ENCODE measurements at regions not wholly inside any gene's neighbourhood (a gene's known extent, or its start where the extent isn't known, plus 50 kb on each side); places are given as distances from the start of the nearest gene placed in this dataset.

GRCh38 chr12:24415934-24416333 is 466.5 kb upstream of the SOX5 start:
- intact Hi-C loops (cut with DNase I), result no loop called here
- no peak for DNase-seq
- Histone ChIP-seq H3K27me3 (no peaks in the 10 kb centered on the region), H3K4me3 (no peak overlapping the region), H3K36me3 (no peaks in the 10 kb centered on the region), H3K27ac (no peak overlapping the region), H3K4me1 (no peaks in the 10 kb centered on the region), H3K9me3 (no peaks in the 10 kb centered on the region)
- WGBS, 2 donors, result 71 to 77% methylated on average over 6 of the region's 6 CpGs
- TF ChIP-seq POLR2A (IDR thresholded peaks at IDR 0.05) (no peak), CTCF (IDR thresholded peaks at IDR 0.05) (no peak)

GRCh38 chr12:24414480-24414879 is 465.0 kb upstream of the SOX5 start:
- TF ChIP-seq POLR2A (IDR thresholded peaks at IDR 0.05) (no peak), CTCF (IDR thresholded peaks at IDR 0.05) (no peak)
- Histone ChIP-seq H3K27ac (no peak overlapping the region), H3K4me3 (no peak overlapping the region), H3K9me3 (no peaks in the 10 kb centered on the region), H3K36me3 (no peaks in the 10 kb centered on the region), H3K4me1 (no peaks in the 10 kb centered on the region), H3K27me3 (no peaks in the 10 kb centered on the region)
- intact Hi-C loops (cut with DNase I), result no loop called here
- 51 to 54% methylated on average over 5 of the region's 5 CpGs for WGBS, 2 donors
- DNase-seq, result no peak

GRCh38 chr12:24411948-24412347 is 462.5 kb upstream of the SOX5 start:
- 92 to 95% methylated on average over 8 of the region's 8 CpGs for WGBS, 2 donors
- Histone ChIP-seq H3K9me3 (no peaks in the 10 kb centered on the region), H3K27ac (no peak overlapping the region), H3K4me1 (no peaks in the 10 kb centered on the region), H3K27me3 (no peaks in the 10 kb centered on the region), H3K36me3 (no peaks in the 10 kb centered on the region), H3K4me3 (no peak overlapping the region)
- intact Hi-C loops (cut with DNase I), result no loop called here
- TF ChIP-seq POLR2A (IDR thresholded peaks at IDR 0.05) (no peak), CTCF (IDR thresholded peaks at IDR 0.05) (no peak)
- DNase-seq, result no peak

GRCh38 chr12:24409868-24410267 is 460.4 kb upstream of the SOX5 start:
- intact Hi-C loops (cut with DNase I), result no loop called here
- WGBS, 2 donors, result 79 to 90% methylated on average over 4 to 5 of the region's 5 CpGs
- Histone ChIP-seq H3K36me3 (no peaks in the 10 kb centered on the region), H3K27ac (no peak overlapping the region), H3K9me3 (no peaks in the 10 kb centered on the region), H3K4me3 (no peak overlapping the region), H3K27me3 (no peaks in the 10 kb centered on the region), H3K4me1 (no peaks in the 10 kb centered on the region)
- DNase-seq, result no peak
- TF ChIP-seq POLR2A (IDR thresholded peaks at IDR 0.05) (no peak), CTCF (IDR thresholded peaks at IDR 0.05) (no peak)

GRCh38 chr12:24408305-24408704 is 458.8 kb upstream of the SOX5 start:
- no peak overlapping the region for H3K4me3 ChIP-seq
- no peak for TF ChIP-seq POLR2A (IDR thresholded peaks at IDR 0.05)
- TF ChIP-seq CTCF (IDR thresholded peaks at IDR 0.05), result no peak
- intact Hi-C loops (cut with DNase I), result no loop called here
- H3K27me3 ChIP-seq, result no peaks in the 10 kb centered on the region
- DNase-seq, result no peak
- 65 to 70% methylated on average over 5 of the region's 5 CpGs for WGBS, 2 donors
- H3K36me3 ChIP-seq, result no peaks in the 10 kb centered on the region
- no peaks in the 10 kb centered on the region for H3K9me3 ChIP-seq
- no peak overlapping the region for H3K27ac ChIP-seq
- no peaks in the 10 kb centered on the region for H3K4me1 ChIP-seq
